ENCODE measurements at regions not wholly inside any gene's neighbourhood (a gene's known extent, or its start where the extent isn't known, plus 50 kb on each side); places are given as distances from the start of the nearest gene placed in this dataset.

GRCh38 chr13:82817133-82817532 is 1065.1 kb downstream of the SLITRK1 start:
- intact Hi-C loops (cut with DNase I): no loop called here
- no peak for DNase-seq

- intact Hi-C loops (cut with DNase I): no loop called here
- no peak for DNase-seq
Measured at GRCh38 chr13:82815791-82816190, 1066.5 kb downstream of the SLITRK1 start.

- no peak for DNase-seq
- intact Hi-C loops (cut with DNase I): no loop called here
Measured at GRCh38 chr13:82803341-82803740, 1078.9 kb downstream of the SLITRK1 start.

- DNase-seq: no peak
- intact Hi-C loops (cut with DNase I): no loop called here
Measured at GRCh38 chr13:82802528-82802927, 1079.7 kb downstream of the SLITRK1 start.

GRCh38 chr13:82800391-82800790 is 1081.9 kb downstream of the SLITRK1 start:
- intact Hi-C loops (cut with DNase I): no loop called here
- no peak for DNase-seq

GRCh38 chr13:82797876-82798275 is 1084.4 kb downstream of the SLITRK1 start:
- DNase-seq: peak in 1 of 42 donors; percentile 16
- intact Hi-C loops (cut with DNase I): no loop called here

- no peak for DNase-seq
- intact Hi-C loops (cut with DNase I): no loop called here
Measured at GRCh38 chr13:82791035-82791434, 1091.2 kb downstream of the SLITRK1 start.

GRCh38 chr13:82772816-82773215 is 1109.5 kb downstream of the SLITRK1 start:
- intact Hi-C loops (cut with DNase I): no loop called here
- DNase-seq: no peak

- no peak for DNase-seq
- intact Hi-C loops (cut with DNase I): no loop called here
Measured at GRCh38 chr13:82766732-82767321, 1115.4 kb downstream of the SLITRK1 start.

GRCh38 chr13:82758044-82758443 is 1124.2 kb downstream of the SLITRK1 start:
- DNase-seq: peak in 1 of 42 donors; percentile 48
- intact Hi-C loops (cut with DNase I): no loop called here

- intact Hi-C loops (cut with DNase I): no loop called here
- DNase-seq: no peak
Measured at GRCh38 chr13:82751206-82751605, 1131.1 kb downstream of the SLITRK1 start.

GRCh38 chr13:82749551-82749950 is 1132.7 kb downstream of the SLITRK1 start:
- intact Hi-C loops (cut with DNase I): no loop called here

GRCh38 chr13:82747958-82748357 is 1134.3 kb downstream of the SLITRK1 start:
- no peak for DNase-seq
- intact Hi-C loops (cut with DNase I): no loop called here

More at GRCh38 chr13:82749551-82749950, 1132.7 kb downstream of the SLITRK1 start:
- no peak for DNase-seq

- intact Hi-C loops (cut with DNase I): no loop called here
- no peak for DNase-seq
Measured at GRCh38 chr13:82747291-82747690, 1135.0 kb downstream of the SLITRK1 start.

- DNase-seq: no peak
- intact Hi-C loops (cut with DNase I): no loop called here
Measured at GRCh38 chr13:82740442-82740841, 1141.8 kb downstream of the SLITRK1 start.

- no peak for DNase-seq
- intact Hi-C loops (cut with DNase I): no loop called here
Measured at GRCh38 chr13:82739881-82740280, 1142.4 kb downstream of the SLITRK1 start.

GRCh38 chr13:82729401-82729800 is 1152.9 kb downstream of the SLITRK1 start:
- intact Hi-C loops (cut with DNase I): no loop called here
- no peak for DNase-seq

GRCh38 chr13:82720986-82721385 is 1161.3 kb downstream of the SLITRK1 start:
- intact Hi-C loops (cut with DNase I): no loop called here
- no peak for DNase-seq

GRCh38 chr13:82719987-82720386 is 1162.3 kb downstream of the SLITRK1 start:
- DNase-seq: no peak
- intact Hi-C loops (cut with DNase I): no loop called here

- DNase-seq: peak in 5 of 42 donors; percentile 3 to 68 (median 12)
- intact Hi-C loops (cut with DNase I): no loop called here
Measured at GRCh38 chr13:82717249-82717648, 1165.0 kb downstream of the SLITRK1 start.

GRCh38 chr13:82713687-82714405 is 1168.4 kb downstream of the SLITRK1 start:
- intact Hi-C loops (cut with DNase I): no loop called here
- DNase-seq: no peak
